ENCODE measurements at regions not wholly inside any gene's neighbourhood (a gene's known extent, or its start where the extent isn't known, plus 50 kb on each side); places are given as distances from the start of the nearest gene placed in this dataset.

- no peak for TF ChIP-seq CTCF (IDR thresholded peaks at IDR 0.05; ENCODE audit: low read length)
- no peak for TF ChIP-seq EZH2 (IDR thresholded peaks at IDR 0.05; ENCODE audit: borderline replicate concordance, low read length)
Measured at GRCh38 chrX:137652086-137652485, 86.2 kb downstream of the ZIC3 start.
